HepG2 (cell line): ENCODE measurements at regions not wholly inside any gene's neighbourhood (a gene's known extent, or its start where the extent isn't known, plus 50 kb on each side); places are given as distances from the start of the nearest gene placed in this dataset.

ENCODE experiments used
- ATAC-seq: fragments of 200-7000 bp; cut with Tn5 transposase; 3 replicates; pipeline ENCODE4 v1.9.1; 2020; ENCODE audit warnings: mild to moderate bottlenecking, moderate library complexity
- BruUV-seq: library from RNA; stranded (reverse); fragments of 400-500 nt; replicated peaks from 2 replicates; lab custom pipeline; 2021; lab: Mats Ljungman, UMichigan
- CTCF ChIA-PET: fragments of 300-600 bp; formaldehyde crosslinking; extraction: SDS; loops from one replicate; lab custom pipeline; 2021; ENCODE audit warnings: low total read pairs, inconsistent platforms, low intra/inter-chr PET ratio; lab: Yijun Ruan, JAX
- POLR2A ChIA-PET: fragments of 350-600 bp; sonication (Branson Sonifier 250); formaldehyde crosslinking; loops from one replicate; lab custom pipeline; 2020; ENCODE audit warnings: antibody characterized with exemption, inconsistent platforms; lab: Yijun Ruan, JAX
- DNase-seq: peaks from one replicate; pipeline ENCODE4 v3.0.0-alpha.2; 2015; ENCODE audit warnings: low spot score
- FAIRE-seq: peaks from 3 replicates; lab custom pipeline; 2011; peaks lifted over from hg19 to GRCh38; lab: Jason Lieb, UNC
- H2AFZ ChIP-seq: one replicate; pipeline ENCODE4 v1.6.1; 2011; ENCODE audit warnings: low read length, inconsistent platforms
- H3K27ac ChIP-seq: fragments of 300-600 bp; 3 replicates; pipeline ENCODE4 v1.8.0; 2011; ENCODE audit warnings: mixed run types, mild to moderate bottlenecking, mixed read lengths, low read length, inconsistent platforms; ENCODE audit not compliant: insufficient read depth; ENCODE audit errors: extremely low read length
- H3K27me3 ChIP-seq, 2 experiments: fragments of 200-600 bp in 1 of 2; 2 replicates in 1 of 2; 3 replicates in 1 of 2; pipeline versions ENCODE4 v1.6.0 to v1.8.0; 2011; ENCODE audit warnings: low read length in 2 of 2, mild to moderate bottlenecking in 2 of 2, moderate library complexity in 2 of 2, inconsistent platforms in 1 of 2; ENCODE audit not compliant: insufficient read depth in 2 of 2, control insufficient read depth in 1 of 2
- H3K36me3 ChIP-seq, 2 experiments: fragments of 200-600 bp in 1 of 2; replicated peaks in 1 of 2; 2 replicates in 1 of 2; 3 replicates in 1 of 2; pipeline versions ENCODE4 v1.5.1 to v1.8.0; 2011; ENCODE audit warnings: low read length in 2 of 2, inconsistent platforms in 1 of 2; ENCODE audit not compliant: insufficient read depth in 2 of 2, control insufficient read depth in 1 of 2
- H3K4me1 ChIP-seq: 2 replicates; pipeline ENCODE4 v1.5.1; 2012; ENCODE audit warnings: low read length, inconsistent platforms; ENCODE audit not compliant: insufficient read depth
- H3K4me2 ChIP-seq: 2 replicates; pipeline ENCODE4 v1.6.0; 2011; ENCODE audit warnings: low read depth, low read length, inconsistent platforms
- H3K4me3 ChIP-seq, 3 experiments: fragments of 200-600 bp in 1 of 3; sonication (generic), shearing (Covaris generic) in 1 of 3; replicated peaks in 1 of 3; 2 replicates each; pipeline ENCODE4 v1.5.1; 2011 to 2016; ENCODE audit warnings: low read length in 3 of 3, inconsistent platforms in 2 of 3, low read depth in 2 of 3, mild to moderate bottlenecking in 2 of 3, control low read depth in 1 of 3, mixed read lengths in 1 of 3; ENCODE audit not compliant: insufficient read depth in 1 of 3
- H3K79me2 ChIP-seq: one replicate; pipeline ENCODE4 v1.6.1; 2011; ENCODE audit warnings: low read length, inconsistent platforms; ENCODE audit not compliant: insufficient read depth
- H3K9ac ChIP-seq: 2 replicates; pipeline ENCODE4 v1.6.0; 2011; ENCODE audit warnings: mild to moderate bottlenecking, low read depth, low read length, inconsistent platforms; ENCODE audit not compliant: insufficient read depth
- H3K9me3 ChIP-seq: 2 replicates; pipeline ENCODE4 v1.5.1; 2012; ENCODE audit warnings: mild to moderate bottlenecking, low read length
- H4K20me1 ChIP-seq: 2 replicates; pipeline ENCODE4 v1.6.0; 2011; ENCODE audit warnings: inconsistent platforms, mild to moderate bottlenecking, low read length, moderate library complexity; ENCODE audit not compliant: insufficient read depth
- CBFB ChIP-seq: sonication (generic); formaldehyde crosslinking; IDR thresholded peaks from 2 replicates; pipeline ENCODE4 v1.4.0; 2020; ENCODE audit warnings: missing genetic modification reagents
- FOXP1 ChIP-seq, 2 experiments: fragments of 450-650 bp in 1 of 2; IDR thresholded peaks; 2 replicates each; pipeline ENCODE4 v1.6.1; 2017 to 2018; ENCODE audit warnings: antibody characterized with exemption in 1 of 2
- GZF1 ChIP-seq: sonication (generic); formaldehyde crosslinking; IDR thresholded peaks from 2 replicates; pipeline ENCODE4 v1.5.1; 2020; ENCODE audit warnings: mild to moderate bottlenecking, missing genetic modification reagents
- NR1H2 ChIP-seq: sonication (generic); formaldehyde crosslinking; IDR thresholded peaks from 2 replicates; pipeline ENCODE4 v1.8.1; 2022; ENCODE audit warnings: low read depth, missing genetic modification reagents, borderline replicate concordance
- PCBP1 ChIP-seq: fragments of 200-400 bp; formaldehyde crosslinking; IDR thresholded peaks from 2 replicates; pipeline ENCODE4 v1.6.1; 2017; ENCODE audit warnings: mild to moderate bottlenecking, low read depth, low read length, borderline replicate concordance
- REPIN1 ChIP-seq: sonication (generic); formaldehyde crosslinking; IDR thresholded peaks from 2 replicates; pipeline ENCODE4 v1.8.0; 2022; ENCODE audit warnings: missing genetic modification reagents, low read depth, mild to moderate bottlenecking, borderline replicate concordance
- THAP11 ChIP-seq: IDR thresholded peaks from 2 replicates; pipeline ENCODE4 v1.6.1; 2016; ENCODE audit warnings: missing biosample characterization, missing genetic modification reagents
- XBP1 ChIP-seq: sonication (generic); formaldehyde crosslinking; IDR thresholded peaks from 2 replicates; pipeline ENCODE4 v1.5.0; 2020; ENCODE audit warnings: missing genetic modification reagents
- ZMAT3 ChIP-seq: sonication (generic); formaldehyde crosslinking; conservative IDR thresholded peaks from 2 replicates; pipeline ENCODE4 v1.7.0; 2021; ENCODE audit warnings: missing genetic modification reagents
- ZNF253 ChIP-seq: sonication (generic); formaldehyde crosslinking; IDR thresholded peaks from 2 replicates; pipeline ENCODE4 v1.8.0; 2022; ENCODE audit warnings: mild to moderate bottlenecking, missing genetic modification reagents, borderline replicate concordance
- ZNF558 ChIP-seq: sonication (generic); formaldehyde crosslinking; IDR thresholded peaks from 2 replicates; pipeline ENCODE4 v1.9.0; 2022; ENCODE audit warnings: mild to moderate bottlenecking, missing genetic modification reagents, borderline replicate concordance
- ZNF678 ChIP-seq: sonication (generic); formaldehyde crosslinking; IDR thresholded peaks from 2 replicates; pipeline ENCODE4 v1.4.0; 2020; ENCODE audit warnings: mild to moderate bottlenecking, missing genetic modification reagents
- ZNF776 ChIP-seq: sonication (generic); formaldehyde crosslinking; IDR thresholded peaks from 2 replicates; pipeline ENCODE4 v1.4.0; 2020; ENCODE audit warnings: mild to moderate bottlenecking, missing genetic modification reagents
- WGBS: methylation state at CpG from one replicate; pipeline ENCODE4 v1.1.6; 2017; ENCODE audit warnings: low lambda C conversion rate; 5-methylcytosine and 5-hydroxymethylcytosine counted together
- in situ Hi-C: cut with HindIII; loops from 2 replicates; pipeline ENCODE4 v1.10.0; 2017; ENCODE audit warnings: low pct_unique_long_range_greater_than_20kb; ENCODE audit not compliant: extremely low pct_ligation_motif_present
- intact Hi-C: fragments of 100-400 bp; cut with micrococcal nuclease; formaldehyde crosslinking; loops from one replicate; pipeline ENCODE4 v1.10.0; 2022; ENCODE audit not compliant: unreplicated experiment
- TF ChIP-seq, protein P1 (sequence below): sonication (generic); formaldehyde crosslinking; conservative IDR thresholded peaks from 2 replicates; pipeline ENCODE4 v1.5.0; 2020; ENCODE audit warnings: missing genetic modification reagents
- TF ChIP-seq, protein P2 (sequence below): sonication (generic); formaldehyde crosslinking; IDR thresholded peaks from 2 replicates; pipeline ENCODE4 v1.4.0; 2020; ENCODE audit warnings: mild to moderate bottlenecking, missing genetic modification reagents
- TF ChIP-seq, protein P3 (sequence below): sonication (generic); formaldehyde crosslinking; IDR thresholded peaks from 2 replicates; pipeline ENCODE4 v1.5.0; 2020; ENCODE audit warnings: mild to moderate bottlenecking, missing genetic modification reagents, borderline replicate concordance

DNA sequence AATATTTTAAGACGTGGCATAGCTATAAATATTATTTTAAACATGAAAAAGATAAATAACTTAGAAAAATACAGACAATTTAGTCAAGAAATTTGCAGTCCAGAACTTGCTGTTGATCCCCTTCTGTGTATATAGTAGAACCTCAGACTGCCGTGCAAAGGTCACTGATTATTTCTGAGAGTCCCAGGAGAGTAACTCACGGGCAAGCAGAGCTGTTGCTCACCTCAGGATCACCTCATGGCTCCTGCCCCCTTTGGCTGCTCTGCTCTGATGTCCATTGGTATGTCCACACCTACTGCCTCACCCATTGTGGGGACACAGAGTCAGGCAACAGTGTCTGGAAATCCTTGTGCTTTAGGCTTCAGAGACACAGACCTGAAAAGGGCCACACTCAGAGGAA, 392.9 kb upstream of the CELF4 start:
- no peaks in the 10 kb centered on the region for H3K4me1 ChIP-seq
- no peak overlapping the region for H3K4me3 ChIP-seq
- BruUV-seq: no TSS peak
- no peak for TF ChIP-seq PCBP1
- TF ChIP-seq ZNF558 (CRISPR knock-in tag): no peak
- H3K36me3 ChIP-seq: no peaks in the 10 kb centered on the region
- no peak overlapping the region for H3K27ac ChIP-seq
- in situ Hi-C loops: no loop called here
- no peak overlapping the region for H3K4me2 ChIP-seq
- no peak overlapping the region for H2AFZ ChIP-seq
- DNase-seq (no peak), ATAC-seq (peak; percentile 58; the same call in 1 of the 3 replicates), FAIRE-seq (no peak)
- no peak overlapping the region for H3K9ac ChIP-seq
- ChIA-PET POLR2A (no interaction called here), CTCF (no interaction called here)
- WGBS: 10% methylated on average over 3 of the region's 3 CpGs
- peaks cover 19% of the 10 kb centered on the region for H3K9me3 ChIP-seq
- intact Hi-C loops: no loop called here
- no peaks in the 10 kb centered on the region for H3K79me2 ChIP-seq
- H3K27me3 ChIP-seq: no peaks in the 10 kb centered on the region
- no peaks in the 10 kb centered on the region for H4K20me1 ChIP-seq

DNA sequence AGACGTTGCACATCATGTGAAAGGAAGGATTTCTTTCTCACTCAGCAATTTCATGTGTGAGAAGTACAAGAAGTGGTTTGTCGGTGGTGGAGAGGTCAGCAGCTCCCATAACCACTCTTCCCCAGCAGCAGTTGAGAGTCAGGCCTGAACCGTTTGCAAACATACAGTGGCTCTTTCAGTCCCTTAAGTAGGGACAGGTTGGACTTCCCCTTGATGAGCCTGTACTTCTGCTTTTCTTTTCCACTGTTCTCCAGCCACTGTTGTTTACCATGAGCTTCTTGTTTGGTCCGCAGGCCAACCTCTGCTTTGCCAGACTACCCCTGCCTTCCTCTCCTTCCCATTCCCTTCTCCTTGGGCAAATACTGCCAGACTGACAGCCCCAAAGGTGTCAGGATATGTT, 391.3 kb upstream of the CELF4 start:
- Histone ChIP-seq H3K36me3 (no peaks in the 10 kb centered on the region), H3K27me3 (no peaks in the 10 kb centered on the region), H3K27ac (no peak overlapping the region), H3K4me1 (no peaks in the 10 kb centered on the region), H2AFZ (no peak overlapping the region), H3K9ac (no peak overlapping the region), H3K9me3 (peaks cover 32% of the 10 kb centered on the region), H4K20me1 (no peaks in the 10 kb centered on the region), H3K4me2 (no peak overlapping the region), H3K79me2 (no peaks in the 10 kb centered on the region), H3K4me3 (no peak overlapping the region)
- 31% methylated on average over 4 of the region's 4 CpGs for WGBS
- intact Hi-C loops: no loop called here
- ATAC-seq (no peak), DNase-seq (no peak), FAIRE-seq (no peak)
- TF ChIP-seq REPIN1 (CRISPR knock-in tag) (no peak), GZF1 (CRISPR knock-in tag) (no peak), ZNF678 (CRISPR knock-in tag) (no peak), ZNF253 (CRISPR knock-in tag) (no peak), CBFB (CRISPR knock-in tag) (no peak), ZMAT3 (CRISPR knock-in tag) (no peak), THAP11 (CRISPR knock-in tag) (no peak), FOXP1 (IDR thresholded peaks at IDR 0.05) (no peak), FOXP1 (CRISPR knock-in tag; IDR thresholded peaks at IDR 0.05) (no peak), NR1H2 (CRISPR knock-in tag) (no peak), ZNF776 (no peak), XBP1 (CRISPR knock-in tag) (no peak)
- TF ChIP-seq, protein P1, sequence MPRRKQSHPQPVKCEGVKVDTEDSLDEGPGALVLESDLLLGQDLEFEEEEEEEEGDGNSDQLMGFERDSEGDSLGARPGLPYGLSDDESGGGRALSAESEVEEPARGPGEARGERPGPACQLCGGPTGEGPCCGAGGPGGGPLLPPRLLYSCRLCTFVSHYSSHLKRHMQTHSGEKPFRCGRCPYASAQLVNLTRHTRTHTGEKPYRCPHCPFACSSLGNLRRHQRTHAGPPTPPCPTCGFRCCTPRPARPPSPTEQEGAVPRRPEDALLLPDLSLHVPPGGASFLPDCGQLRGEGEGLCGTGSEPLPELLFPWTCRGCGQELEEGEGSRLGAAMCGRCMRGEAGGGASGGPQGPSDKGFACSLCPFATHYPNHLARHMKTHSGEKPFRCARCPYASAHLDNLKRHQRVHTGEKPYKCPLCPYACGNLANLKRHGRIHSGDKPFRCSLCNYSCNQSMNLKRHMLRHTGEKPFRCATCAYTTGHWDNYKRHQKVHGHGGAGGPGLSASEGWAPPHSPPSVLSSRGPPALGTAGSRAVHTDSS (CRISPR knock-in tag): no peak
- TF ChIP-seq, protein P2, sequence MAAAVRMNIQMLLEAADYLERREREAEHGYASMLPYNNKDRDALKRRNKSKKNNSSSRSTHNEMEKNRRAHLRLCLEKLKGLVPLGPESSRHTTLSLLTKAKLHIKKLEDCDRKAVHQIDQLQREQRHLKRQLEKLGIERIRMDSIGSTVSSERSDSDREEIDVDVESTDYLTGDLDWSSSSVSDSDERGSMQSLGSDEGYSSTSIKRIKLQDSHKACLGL: no peak
- TF ChIP-seq, protein P3, sequence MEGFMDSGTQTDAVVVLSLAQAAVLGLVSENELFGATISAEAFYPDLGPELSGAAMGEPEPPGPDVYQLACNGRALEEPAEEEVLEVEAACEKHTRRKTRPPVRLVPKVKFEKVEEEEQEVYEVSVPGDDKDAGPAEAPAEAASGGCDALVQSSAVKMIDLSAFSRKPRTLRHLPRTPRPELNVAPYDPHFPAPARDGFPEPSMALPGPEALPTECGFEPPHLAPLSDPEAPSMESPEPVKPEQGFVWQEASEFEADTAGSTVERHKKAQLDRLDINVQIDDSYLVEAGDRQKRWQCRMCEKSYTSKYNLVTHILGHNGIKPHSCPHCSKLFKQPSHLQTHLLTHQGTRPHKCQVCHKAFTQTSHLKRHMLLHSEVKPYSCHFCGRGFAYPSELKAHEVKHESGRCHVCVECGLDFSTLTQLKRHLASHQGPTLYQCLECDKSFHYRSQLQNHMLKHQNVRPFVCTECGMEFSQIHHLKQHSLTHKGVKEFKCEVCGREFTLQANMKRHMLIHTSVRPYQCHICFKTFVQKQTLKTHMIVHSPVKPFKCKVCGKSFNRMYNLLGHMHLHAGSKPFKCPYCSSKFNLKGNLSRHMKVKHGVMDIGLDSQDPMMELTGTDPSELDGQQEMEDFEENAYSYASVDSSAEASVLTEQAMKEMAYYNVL: no peak
- no TSS peak for BruUV-seq
- in situ Hi-C loops: no loop called here
- ChIA-PET POLR2A (no interaction called here), CTCF (no interaction called here)
